ENCODE measurements at regions not wholly inside any gene's neighbourhood (a gene's known extent, or its start where the extent isn't known, plus 50 kb on each side); places are given as distances from the start of the nearest gene placed in this dataset.

DNA sequence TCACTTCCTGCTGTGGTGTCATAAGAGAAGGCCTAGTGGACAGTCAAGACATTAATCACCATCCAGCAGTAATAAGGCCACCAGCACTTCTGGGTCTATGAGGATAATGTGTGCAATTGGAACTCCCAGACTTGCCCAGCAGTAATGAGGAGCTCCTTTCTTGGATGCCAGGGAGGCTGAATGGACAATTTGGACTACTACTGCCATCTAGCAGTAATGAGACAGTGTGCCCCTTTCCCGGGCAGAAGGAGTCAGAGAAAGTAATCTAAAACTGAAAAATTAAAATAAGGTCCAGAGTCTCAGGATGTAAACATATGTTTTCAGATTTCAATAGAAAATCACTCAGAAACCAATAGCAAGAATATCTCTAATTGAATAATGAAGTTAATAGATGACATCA is 400.4 kb downstream of the CDC14C start:
- Histone ChIP-seq H2AFZ (replicated peaks) (no peak overlapping the region), H3K27me3 (no peaks in the 10 kb centered on the region), H3K4me2 (no peak overlapping the region), H3K79me2 (ENCODE audit: low read depth) (no peaks in the 10 kb centered on the region), H3K9me3 (ENCODE audit: low read depth) (no peaks in the 10 kb centered on the region), H3K4me1 (peaks cover 3% of the 10 kb centered on the region), H4K20me1 (ENCODE audit: low read depth) (no peaks in the 10 kb centered on the region), H3K27ac (no peak overlapping the region), H3K36me3 (no peaks in the 10 kb centered on the region), H3K4me3 (no peak overlapping the region), H3K9ac (no peak overlapping the region), H3F3A (ENCODE audit: low read depth) (no peaks in the 10 kb centered on the region)
- H3K27ac Mint-ChIP-seq = no peak overlapping the region
- DNase-seq (ENCODE audit: low spot score) = peak; percentile 14
- H3K4me3 Mint-ChIP-seq = no peak overlapping the region
- no peaks in the 10 kb centered on the region for H3K36me3 Mint-ChIP-seq
- TF ChIP-seq EZH2phosphoT487 (IDR thresholded peaks at IDR 0.05) = no peak
- TF ChIP-seq, protein P1, sequence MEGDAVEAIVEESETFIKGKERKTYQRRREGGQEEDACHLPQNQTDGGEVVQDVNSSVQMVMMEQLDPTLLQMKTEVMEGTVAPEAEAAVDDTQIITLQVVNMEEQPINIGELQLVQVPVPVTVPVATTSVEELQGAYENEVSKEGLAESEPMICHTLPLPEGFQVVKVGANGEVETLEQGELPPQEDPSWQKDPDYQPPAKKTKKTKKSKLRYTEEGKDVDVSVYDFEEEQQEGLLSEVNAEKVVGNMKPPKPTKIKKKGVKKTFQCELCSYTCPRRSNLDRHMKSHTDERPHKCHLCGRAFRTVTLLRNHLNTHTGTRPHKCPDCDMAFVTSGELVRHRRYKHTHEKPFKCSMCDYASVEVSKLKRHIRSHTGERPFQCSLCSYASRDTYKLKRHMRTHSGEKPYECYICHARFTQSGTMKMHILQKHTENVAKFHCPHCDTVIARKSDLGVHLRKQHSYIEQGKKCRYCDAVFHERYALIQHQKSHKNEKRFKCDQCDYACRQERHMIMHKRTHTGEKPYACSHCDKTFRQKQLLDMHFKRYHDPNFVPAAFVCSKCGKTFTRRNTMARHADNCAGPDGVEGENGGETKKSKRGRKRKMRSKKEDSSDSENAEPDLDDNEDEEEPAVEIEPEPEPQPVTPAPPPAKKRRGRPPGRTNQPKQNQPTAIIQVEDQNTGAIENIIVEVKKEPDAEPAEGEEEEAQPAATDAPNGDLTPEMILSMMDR (IDR thresholded peaks at IDR 0.05) = peak; percentile 39
- no peaks in the 10 kb centered on the region for H3K27me3 Mint-ChIP-seq (ENCODE audit: insufficient read depth, low read depth)
- H3K9me3 Mint-ChIP-seq = no peaks in the 10 kb centered on the region
- peaks cover 24% of the 10 kb centered on the region for H3K4me1 Mint-ChIP-seq

DNA sequence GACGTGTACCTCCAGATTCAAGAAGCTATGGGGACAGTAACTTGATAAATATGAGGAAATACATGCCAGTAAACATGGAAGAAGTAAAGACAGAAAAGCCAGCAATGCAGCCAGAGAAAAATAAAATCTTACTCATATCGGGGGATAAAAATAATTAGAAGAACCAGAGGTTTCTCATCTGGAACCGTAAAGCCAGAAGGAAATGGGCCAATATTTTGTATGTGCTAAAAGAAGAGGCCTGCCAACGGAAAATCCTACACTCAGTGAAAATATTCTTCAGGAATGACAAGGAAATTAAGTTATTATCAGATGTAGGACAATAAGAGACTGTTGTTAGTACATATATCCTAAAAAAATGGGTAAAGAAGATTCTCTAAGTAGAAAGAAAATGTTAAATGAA is 401.2 kb downstream of the CDC14C start:
- H4K20me1 ChIP-seq (ENCODE audit: low read depth) = no peaks in the 10 kb centered on the region
- Mint-ChIP-seq H3K9me3 (no peaks in the 10 kb centered on the region), H3K4me3 (no peak overlapping the region), H3K27ac (no peak overlapping the region), H3K27me3 (ENCODE audit: insufficient read depth, low read depth) (no peaks in the 10 kb centered on the region), H3K4me1 (peaks cover 22% of the 10 kb centered on the region), H3K36me3 (no peaks in the 10 kb centered on the region)
- H3K9me3 ChIP-seq (ENCODE audit: low read depth) = no peaks in the 10 kb centered on the region
- no peak for TF ChIP-seq EZH2phosphoT487 (IDR thresholded peaks at IDR 0.05)
- TF ChIP-seq, protein P1 (IDR thresholded peaks at IDR 0.05) = no peak
- TF ChIP-seq EZH2 (IDR thresholded peaks at IDR 0.05) = no peak
- H3K27ac ChIP-seq = no peak overlapping the region
- no peaks in the 10 kb centered on the region for H3K79me2 ChIP-seq (ENCODE audit: low read depth)
- no peak overlapping the region for H3K4me3 ChIP-seq
- no peak for DNase-seq (ENCODE audit: low spot score)
- H3K4me2 ChIP-seq = no peak overlapping the region
- peaks cover 3% of the 10 kb centered on the region for H3K4me1 ChIP-seq
- H2AFZ ChIP-seq (replicated peaks) = no peak overlapping the region
- H3K36me3 ChIP-seq = no peaks in the 10 kb centered on the region
- H3F3A ChIP-seq (ENCODE audit: low read depth) = no peaks in the 10 kb centered on the region
- H3K9ac ChIP-seq = no peak overlapping the region
- H3K27me3 ChIP-seq = no peaks in the 10 kb centered on the region

DNA sequence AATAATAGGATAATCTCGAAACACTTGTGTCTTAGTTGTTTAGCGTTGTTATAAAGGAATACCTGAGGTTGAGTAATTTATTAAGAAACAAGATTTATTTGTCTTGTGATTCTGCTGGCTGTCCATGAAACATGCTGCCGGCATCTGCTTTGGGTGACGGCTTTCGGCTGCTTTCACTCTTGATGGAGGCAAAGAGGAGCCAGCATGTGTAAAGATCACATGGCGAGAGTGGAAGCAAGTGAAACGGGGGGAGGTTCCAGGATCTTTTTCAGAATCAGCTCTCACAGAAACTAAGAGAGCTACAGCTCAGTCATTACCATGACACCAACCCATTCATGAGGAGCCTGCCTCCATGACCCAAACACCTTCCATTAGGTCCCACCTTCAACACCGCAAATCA is 402.8 kb downstream of the CDC14C start:
- Mint-ChIP-seq H3K27ac (no peak overlapping the region), H3K27me3 (ENCODE audit: insufficient read depth, low read depth) (no peaks in the 10 kb centered on the region), H3K4me3 (no peak overlapping the region), H3K4me1 (peaks cover 11% of the 10 kb centered on the region), H3K36me3 (no peaks in the 10 kb centered on the region), H3K9me3 (no peaks in the 10 kb centered on the region)
- Histone ChIP-seq H3K79me2 (ENCODE audit: low read depth) (no peaks in the 10 kb centered on the region), H3K27me3 (no peaks in the 10 kb centered on the region), H3K4me2 (no peak overlapping the region), H3K4me3 (no peak overlapping the region), H3K9ac (no peak overlapping the region), H2AFZ (replicated peaks) (no peak overlapping the region), H3F3A (ENCODE audit: low read depth) (no peaks in the 10 kb centered on the region), H3K9me3 (ENCODE audit: low read depth) (no peaks in the 10 kb centered on the region), H3K27ac (no peak overlapping the region), H3K4me1 (peaks cover 3% of the 10 kb centered on the region), H3K36me3 (no peaks in the 10 kb centered on the region), H4K20me1 (ENCODE audit: low read depth) (no peaks in the 10 kb centered on the region)
- DNase-seq (ENCODE audit: low spot score) = no peak
- TF ChIP-seq EZH2 (IDR thresholded peaks at IDR 0.05) = no peak
- TF ChIP-seq, protein P1 (IDR thresholded peaks at IDR 0.05) = no peak
- TF ChIP-seq EZH2phosphoT487 (IDR thresholded peaks at IDR 0.05) = no peak
